ENCODE measurements at regions not wholly inside any gene's neighbourhood (a gene's known extent, or its start where the extent isn't known, plus 50 kb on each side); places are given as distances from the start of the nearest gene placed in this dataset.
"Not testable (repeated sequence)": the region's sequence is repeated elsewhere in the genome, so short reads cannot be mapped to it uniquely, and the experiment has no call there.

GRCh38 chr2:52542297-52542696 lies 1225.3 kb upstream of the CHAC2 start:
- DNase-seq (ENCODE audit: low read depth) = no peak

- no peak for DNase-seq (ENCODE audit: low read depth)
Measured at GRCh38 chr2:52539026-52539970, 1228.3 kb upstream of the CHAC2 start.

GRCh38 chr2:52537588-52537987 lies 1230.0 kb upstream of the CHAC2 start:
- DNase-seq (ENCODE audit: low read depth) = no peak

GRCh38 chr2:52536929-52537460 lies 1230.6 kb upstream of the CHAC2 start:
- DNase-seq (ENCODE audit: low read depth) = no peak

GRCh38 chr2:52532956-52533355 lies 1234.6 kb upstream of the CHAC2 start:
- DNase-seq (ENCODE audit: low read depth) = no peak

GRCh38 chr2:52526735-52527134 lies 1240.9 kb upstream of the CHAC2 start:
- DNase-seq (ENCODE audit: low read depth) = no peak

- no peak for DNase-seq (ENCODE audit: low read depth)
Measured at GRCh38 chr2:52520644-52521043, 1247.0 kb upstream of the CHAC2 start.

GRCh38 chr2:52518678-52519077 lies 1248.9 kb upstream of the CHAC2 start:
- no peak for DNase-seq (ENCODE audit: low read depth)

GRCh38 chr2:52512760-52513159 lies 1254.8 kb upstream of the CHAC2 start:
- no peak for DNase-seq (ENCODE audit: low read depth)

- no peak for DNase-seq (ENCODE audit: low read depth)
Measured at GRCh38 chr2:52510432-52510831, 1257.2 kb upstream of the CHAC2 start.

GRCh38 chr2:52502476-52502860 lies 1265.1 kb upstream of the CHAC2 start:
- no peak for DNase-seq (ENCODE audit: low read depth)

GRCh38 chr2:52501715-52502475 lies 1265.7 kb upstream of the CHAC2 start:
- no peak for DNase-seq (ENCODE audit: low read depth)

GRCh38 chr2:52500561-52500960 lies 1267.0 kb upstream of the CHAC2 start:
- DNase-seq (ENCODE audit: low read depth) = no peak

GRCh38 chr2:52498077-52498750 lies 1269.4 kb upstream of the CHAC2 start:
- DNase-seq (ENCODE audit: low read depth) = no peak

GRCh38 chr2:52495816-52496215 lies 1271.8 kb upstream of the CHAC2 start:
- DNase-seq (ENCODE audit: low read depth) = no peak

- no peak for DNase-seq (ENCODE audit: low read depth)
Measured at GRCh38 chr2:52477166-52477565, 1290.4 kb upstream of the CHAC2 start.

GRCh38 chr2:52475590-52475989 lies 1292.0 kb upstream of the CHAC2 start:
- no peak for DNase-seq (ENCODE audit: low read depth)

GRCh38 chr2:52474091-52474490 lies 1293.5 kb upstream of the CHAC2 start:
- no peak for DNase-seq (ENCODE audit: low read depth)

- no peak for DNase-seq (ENCODE audit: low read depth)
Measured at GRCh38 chr2:52473526-52473925, 1294.1 kb upstream of the CHAC2 start.

- not testable (repeated sequence) for DNase-seq (ENCODE audit: low read depth)
Measured at GRCh38 chr2:52470457-52470856, 1297.1 kb upstream of the CHAC2 start.

- no peak for DNase-seq (ENCODE audit: low read depth)
Measured at GRCh38 chr2:52467189-52467588, 1300.4 kb upstream of the CHAC2 start.

GRCh38 chr2:52465287-52465686 lies 1302.3 kb upstream of the CHAC2 start:
- DNase-seq (ENCODE audit: low read depth) = no peak

All from fibroblast of the conjunctiva (primary cell).